ENCODE measurements at regions not wholly inside any gene's neighbourhood (a gene's known extent, or its start where the extent isn't known, plus 50 kb on each side); places are given as distances from the start of the nearest gene placed in this dataset.

GRCh38 chr13:58574791-58575190 lies 943.2 kb downstream of the PCDH17 start:
- no peak overlapping the region for H3K27ac ChIP-seq (ENCODE audit: extremely low read length, insufficient read depth, low read length)
- intact Hi-C loops (cut with micrococcal nuclease; ENCODE audit: unreplicated experiment), result no loop called here
- POLR2A ChIA-PET, result no interaction called here
- no peaks in the 10 kb centered on the region for H4K20me1 ChIP-seq (ENCODE audit: insufficient read depth, low read length)
- H3K9ac ChIP-seq (ENCODE audit: insufficient read depth, low read depth, low read length), result no peak overlapping the region
- H3K36me3 ChIP-seq (replicated peaks in 1 of 2; ENCODE audit: control insufficient read depth in 1 of 2, insufficient read depth in 2 of 2, low read length in 2 of 2), result no peaks in the 10 kb centered on the region
- H3K9me3 ChIP-seq (ENCODE audit: low read length), result peaks cover 89% of the 10 kb centered on the region
- CTCF ChIA-PET (ENCODE audit: low intra/inter-chr PET ratio, low total read pairs), result no interaction called here
- TF ChIP-seq MLX (CRISPR knock-in tag; IDR thresholded peaks at IDR 0.05), result no peak
- in situ Hi-C loops (cut with HindIII; ENCODE audit: extremely low pct_ligation_motif_present, low pct_unique_long_range_greater_than_20kb), result no loop called here
- FAIRE-seq (no peak), DNase-seq (ENCODE audit: low spot score) (no peak), ATAC-seq (no peak)
- BruUV-seq (replicated peaks), result no TSS peak
- H3K4me2 ChIP-seq (ENCODE audit: low read depth, low read length), result no peak overlapping the region
- no peaks in the 10 kb centered on the region for H3K27me3 ChIP-seq (ENCODE audit: control insufficient read depth in 1 of 2, insufficient read depth in 2 of 2, low read length in 2 of 2)
- no peaks in the 10 kb centered on the region for H3K4me1 ChIP-seq (ENCODE audit: insufficient read depth, low read length)
- H2AFZ ChIP-seq (ENCODE audit: low read length), result no peak overlapping the region
- H3K4me3 ChIP-seq (replicated peaks in 1 of 3; ENCODE audit: insufficient read depth in 1 of 3, low read depth in 2 of 3, low read length in 3 of 3), result no peak overlapping the region
- no peaks in the 10 kb centered on the region for H3K79me2 ChIP-seq (ENCODE audit: insufficient read depth, low read length)

GRCh38 chr13:58579468-58579867 lies 947.9 kb downstream of the PCDH17 start:
- no peak for ATAC-seq
- DNase-seq (ENCODE audit: low spot score), result no peak
- H3K9me3 ChIP-seq (ENCODE audit: low read length), result peaks cover 69% of the 10 kb centered on the region
- FAIRE-seq, result no peak
- intact Hi-C loops (cut with micrococcal nuclease; ENCODE audit: unreplicated experiment) (no loop called here), in situ Hi-C loops (cut with HindIII; ENCODE audit: extremely low pct_ligation_motif_present, low pct_unique_long_range_greater_than_20kb) (no loop called here)
- no peak overlapping the region for H3K4me2 ChIP-seq (ENCODE audit: low read depth, low read length)
- H4K20me1 ChIP-seq (ENCODE audit: insufficient read depth, low read length), result no peaks in the 10 kb centered on the region
- H3K36me3 ChIP-seq (replicated peaks in 1 of 2; ENCODE audit: control insufficient read depth in 1 of 2, insufficient read depth in 2 of 2, low read length in 2 of 2), result no peaks in the 10 kb centered on the region
- ChIA-PET CTCF (ENCODE audit: low intra/inter-chr PET ratio, low total read pairs) (no interaction called here), POLR2A (no interaction called here)
- no peak overlapping the region for H3K4me3 ChIP-seq (replicated peaks in 1 of 3; ENCODE audit: insufficient read depth in 1 of 3, low read depth in 2 of 3, low read length in 3 of 3)
- no peak for TF ChIP-seq POLR2AphosphoS2 (IDR thresholded peaks at IDR 0.05; ENCODE audit: low read depth, low read length)
- TF ChIP-seq ZBTB20 (CRISPR knock-in tag; IDR thresholded peaks at IDR 0.05; ENCODE audit: borderline replicate concordance, low read depth), result no peak
- no peak for TF ChIP-seq PRPF4 (IDR thresholded peaks at IDR 0.05; ENCODE audit: low read depth, low read length, poor library complexity, severe bottlenecking)
- TF ChIP-seq KDM2A (CRISPR knock-in tag; IDR thresholded peaks at IDR 0.05; ENCODE audit: borderline replicate concordance, low read depth), result no peak
- no peak overlapping the region for H2AFZ ChIP-seq (ENCODE audit: low read length)
- no peak overlapping the region for H3K9ac ChIP-seq (ENCODE audit: insufficient read depth, low read depth, low read length)
- no peaks in the 10 kb centered on the region for H3K79me2 ChIP-seq (ENCODE audit: insufficient read depth, low read length)
- H3K27me3 ChIP-seq (ENCODE audit: control insufficient read depth in 1 of 2, insufficient read depth in 2 of 2, low read length in 2 of 2), result no peaks in the 10 kb centered on the region
- H3K4me1 ChIP-seq (ENCODE audit: insufficient read depth, low read length), result no peaks in the 10 kb centered on the region
- no peak overlapping the region for H3K27ac ChIP-seq (ENCODE audit: extremely low read length, insufficient read depth, low read length)
- 1% methylated on average over 2 of the region's 2 CpGs for WGBS (ENCODE audit: low lambda C conversion rate)
- no TSS peak for BruUV-seq (replicated peaks)

Data from HepG2 (cell line).